GM12891 (cell line): ENCODE measurements at regions not wholly inside any gene's neighbourhood (a gene's known extent, or its start where the extent isn't known, plus 50 kb on each side); places are given as distances from the start of the nearest gene placed in this dataset.

Experiments used
- PAX5 ChIP-seq: IDR thresholded peaks from 2 replicates; pipeline ENCODE4 v1.6.1; 2011; ENCODE audit warnings: low read length, moderate library complexity, mild to moderate bottlenecking; ENCODE audit not compliant: insufficient read depth, severe bottlenecking
- POLR2A ChIP-seq: IDR thresholded peaks from 2 replicates; pipeline ENCODE4 v1.6.1; 2011; ENCODE audit warnings: low read depth, low read length, control low read depth
- POLR2AphosphoS5 ChIP-seq: IDR thresholded peaks from 2 replicates; pipeline ENCODE4 v1.6.1; 2011; ENCODE audit warnings: low read depth, low read length, control low read depth
- POU2F2 ChIP-seq: IDR thresholded peaks from 2 replicates; pipeline ENCODE4 v1.6.1; 2011; ENCODE audit warnings: low read depth, mild to moderate bottlenecking, control low read depth, low read length, moderate library complexity
- TAF1 ChIP-seq: IDR thresholded peaks from 2 replicates; pipeline ENCODE4 v1.6.1; 2011; ENCODE audit warnings: low read depth, low read length, control low read depth

- TF ChIP-seq PAX5 (no peak), POLR2A (no peak), POLR2AphosphoS5 (no peak), TAF1 (no peak), POU2F2 (no peak)
Observed at GRCh38 chr9:11931109-11931508, 762.1 kb upstream of the TYRP1 start.
